KMS-11 (cell line): ENCODE measurements at regions not wholly inside any gene's neighbourhood (a gene's known extent, or its start where the extent isn't known, plus 50 kb on each side); places are given as distances from the start of the nearest gene placed in this dataset.

ENCODE experiments used
- H2AFZ ChIP-seq: fragments of 200-600 bp; sonication (generic); 2 replicates; pipeline ENCODE4 v1.6.1; 2016; ENCODE audit warnings: antibody characterized with exemption, mixed run types, low read depth
- H3K27ac ChIP-seq: fragments of 200-600 bp; sonication (generic); 2 replicates; pipeline ENCODE4 v1.6.1; 2016; ENCODE audit warnings: mild to moderate bottlenecking, mixed run types
- H3K27me3 ChIP-seq: fragments of 200-600 bp; sonication (generic); 2 replicates; pipeline ENCODE4 v1.6.1; 2017; ENCODE audit warnings: mild to moderate bottlenecking, low read depth, mixed run types, moderate library complexity; ENCODE audit not compliant: insufficient read depth
- H3K36me3 ChIP-seq: fragments of 200-600 bp; sonication (generic); 2 replicates; pipeline ENCODE4 v1.6.1; 2017; ENCODE audit warnings: mild to moderate bottlenecking, mixed run types; ENCODE audit not compliant: insufficient read depth
- H3K4me1 ChIP-seq: fragments of 200-600 bp; sonication (generic); 2 replicates; pipeline ENCODE4 v1.6.1; 2016; ENCODE audit warnings: mild to moderate bottlenecking, low read depth, mixed run types; ENCODE audit not compliant: poor library complexity, severe bottlenecking
- H3K4me2 ChIP-seq: fragments of 200-600 bp; sonication (generic); 2 replicates; pipeline ENCODE4 v1.7.0; 2016; ENCODE audit warnings: mild to moderate bottlenecking, mixed run types
- H3K4me3 ChIP-seq: fragments of 200-600 bp; sonication (generic); IDR thresholded peaks from 2 replicates; pipeline ENCODE4 v1.6.1; 2017; ENCODE audit warnings: low read depth, low read length, mixed read lengths; ENCODE audit not compliant: insufficient read depth
- H3K79me2 ChIP-seq: fragments of 200-600 bp; sonication (generic); 2 replicates; pipeline ENCODE4 v1.6.1; 2016; ENCODE audit warnings: low read depth, mixed run types; ENCODE audit not compliant: insufficient read depth
- H3K9ac ChIP-seq: fragments of 200-600 bp; sonication (generic); 2 replicates; pipeline ENCODE4 v1.6.1; 2016; ENCODE audit warnings: mild to moderate bottlenecking, mixed run types
- H4K20me1 ChIP-seq: fragments of 200-600 bp; sonication (generic); 2 replicates; pipeline ENCODE4 v1.6.1; 2016; ENCODE audit warnings: mild to moderate bottlenecking, mixed run types; ENCODE audit not compliant: insufficient read depth
- CTCF ChIP-seq: fragments of 200-600 bp; sonication (generic); conservative IDR thresholded peaks from 2 replicates; pipeline ENCODE4 v1.6.1; 2017; ENCODE audit warnings: low read depth, mild to moderate bottlenecking, antibody characterized with exemption, low read length, moderate library complexity, mixed read lengths

- no peak overlapping the region for H3K27ac ChIP-seq
- H2AFZ ChIP-seq: no peak overlapping the region
- no peaks in the 10 kb centered on the region for H3K27me3 ChIP-seq
- no peaks in the 10 kb centered on the region for H3K36me3 ChIP-seq
- H3K9ac ChIP-seq: no peak overlapping the region
- H3K79me2 ChIP-seq: no peaks in the 10 kb centered on the region
- H3K4me2 ChIP-seq: no peak overlapping the region
- no peak overlapping the region for H3K4me3 ChIP-seq
- H4K20me1 ChIP-seq: no peaks in the 10 kb centered on the region
- no peaks in the 10 kb centered on the region for H3K4me1 ChIP-seq
- TF ChIP-seq CTCF: no peak
Observed at GRCh38 chr2:220850116-220850515, 722.0 kb downstream of the EPHA4 start.

GRCh38 chr2:220855296-220855695 lies 716.8 kb downstream of the EPHA4 start:
- Histone ChIP-seq H3K4me2 (no peak overlapping the region), H3K9ac (no peak overlapping the region), H2AFZ (no peak overlapping the region), H3K4me3 (no peak overlapping the region), H4K20me1 (no peaks in the 10 kb centered on the region), H3K4me1 (no peaks in the 10 kb centered on the region), H3K36me3 (no peaks in the 10 kb centered on the region), H3K27ac (no peak overlapping the region), H3K27me3 (no peaks in the 10 kb centered on the region), H3K79me2 (no peaks in the 10 kb centered on the region)
- TF ChIP-seq CTCF: no peak

- H3K4me3 ChIP-seq: no peak overlapping the region
- H4K20me1 ChIP-seq: no peaks in the 10 kb centered on the region
- H3K27me3 ChIP-seq: no peaks in the 10 kb centered on the region
- no peak overlapping the region for H3K4me2 ChIP-seq
- no peak for TF ChIP-seq CTCF
- no peak overlapping the region for H3K27ac ChIP-seq
- no peak overlapping the region for H2AFZ ChIP-seq
- H3K36me3 ChIP-seq: no peaks in the 10 kb centered on the region
- H3K9ac ChIP-seq: no peak overlapping the region
- H3K79me2 ChIP-seq: no peaks in the 10 kb centered on the region
- H3K4me1 ChIP-seq: no peaks in the 10 kb centered on the region
Observed at GRCh38 chr2:220856486-220856885, 715.6 kb downstream of the EPHA4 start.

GRCh38 chr2:220857368-220857767 lies 714.7 kb downstream of the EPHA4 start:
- Histone ChIP-seq H3K4me1 (no peaks in the 10 kb centered on the region), H3K79me2 (no peaks in the 10 kb centered on the region), H3K27ac (no peak overlapping the region), H3K9ac (no peak overlapping the region), H3K4me3 (no peak overlapping the region), H2AFZ (no peak overlapping the region), H3K4me2 (no peak overlapping the region), H3K27me3 (no peaks in the 10 kb centered on the region), H3K36me3 (no peaks in the 10 kb centered on the region), H4K20me1 (no peaks in the 10 kb centered on the region)
- no peak for TF ChIP-seq CTCF

- no peak overlapping the region for H2AFZ ChIP-seq
- no peak overlapping the region for H3K4me3 ChIP-seq
- H3K79me2 ChIP-seq: no peaks in the 10 kb centered on the region
- H3K9ac ChIP-seq: no peak overlapping the region
- H3K27ac ChIP-seq: no peak overlapping the region
- no peaks in the 10 kb centered on the region for H4K20me1 ChIP-seq
- no peak overlapping the region for H3K4me2 ChIP-seq
- H3K36me3 ChIP-seq: no peaks in the 10 kb centered on the region
- H3K27me3 ChIP-seq: no peaks in the 10 kb centered on the region
- TF ChIP-seq CTCF: no peak
- H3K4me1 ChIP-seq: no peaks in the 10 kb centered on the region
Observed at GRCh38 chr2:220858101-220858500, 714.0 kb downstream of the EPHA4 start.
